ENCODE measurements at regions not wholly inside any gene's neighbourhood (a gene's known extent, or its start where the extent isn't known, plus 50 kb on each side); places are given as distances from the start of the nearest gene placed in this dataset.

GRCh38 chr15:96158938-96159337 is 171.6 kb upstream of the NR2F2 start:
- DNase-seq: peak; percentile 49 to 68
- TF ChIP-seq POLR2A (IDR thresholded peaks at IDR 0.05): no peak
- TF ChIP-seq, protein P1, sequence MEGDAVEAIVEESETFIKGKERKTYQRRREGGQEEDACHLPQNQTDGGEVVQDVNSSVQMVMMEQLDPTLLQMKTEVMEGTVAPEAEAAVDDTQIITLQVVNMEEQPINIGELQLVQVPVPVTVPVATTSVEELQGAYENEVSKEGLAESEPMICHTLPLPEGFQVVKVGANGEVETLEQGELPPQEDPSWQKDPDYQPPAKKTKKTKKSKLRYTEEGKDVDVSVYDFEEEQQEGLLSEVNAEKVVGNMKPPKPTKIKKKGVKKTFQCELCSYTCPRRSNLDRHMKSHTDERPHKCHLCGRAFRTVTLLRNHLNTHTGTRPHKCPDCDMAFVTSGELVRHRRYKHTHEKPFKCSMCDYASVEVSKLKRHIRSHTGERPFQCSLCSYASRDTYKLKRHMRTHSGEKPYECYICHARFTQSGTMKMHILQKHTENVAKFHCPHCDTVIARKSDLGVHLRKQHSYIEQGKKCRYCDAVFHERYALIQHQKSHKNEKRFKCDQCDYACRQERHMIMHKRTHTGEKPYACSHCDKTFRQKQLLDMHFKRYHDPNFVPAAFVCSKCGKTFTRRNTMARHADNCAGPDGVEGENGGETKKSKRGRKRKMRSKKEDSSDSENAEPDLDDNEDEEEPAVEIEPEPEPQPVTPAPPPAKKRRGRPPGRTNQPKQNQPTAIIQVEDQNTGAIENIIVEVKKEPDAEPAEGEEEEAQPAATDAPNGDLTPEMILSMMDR (IDR thresholded peaks at IDR 0.05): no peak
- intact Hi-C loops (cut with DNase I; ENCODE audit: low total_unique reads): no loop called here
- Histone ChIP-seq H3K36me3 (no peaks in the 10 kb centered on the region), H3K4me3 (no peak overlapping the region), H3K27ac (peak overlapping the region; percentile 73 to 76), H3K27me3 (no peaks in the 10 kb centered on the region), H3K9me3 (no peaks in the 10 kb centered on the region), H3K4me1 (peaks cover 4 to 6% of the 10 kb centered on the region in 2 donors)

- peak overlapping the region in 1 of 2 donors; percentile 1 for H3K4me3 ChIP-seq
- no peaks in the 10 kb centered on the region for H3K9me3 ChIP-seq
- DNase-seq: peak; percentile 76 to 78
- no peaks in the 10 kb centered on the region for H3K27me3 ChIP-seq
- H3K4me1 ChIP-seq: peaks cover 4 to 6% of the 10 kb centered on the region in 2 donors
- no peaks in the 10 kb centered on the region for H3K36me3 ChIP-seq
- intact Hi-C loops (cut with DNase I; ENCODE audit: low total_unique reads): no loop called here
- H3K27ac ChIP-seq: peak overlapping the region; percentile 73 to 76
- TF ChIP-seq, protein P1 (IDR thresholded peaks at IDR 0.05): no peak
- no peak for TF ChIP-seq POLR2A (IDR thresholded peaks at IDR 0.05)
These were observed 170.2 kb upstream of the NR2F2 start for GRCh38 chr15:96160269-96160668.

DNA sequence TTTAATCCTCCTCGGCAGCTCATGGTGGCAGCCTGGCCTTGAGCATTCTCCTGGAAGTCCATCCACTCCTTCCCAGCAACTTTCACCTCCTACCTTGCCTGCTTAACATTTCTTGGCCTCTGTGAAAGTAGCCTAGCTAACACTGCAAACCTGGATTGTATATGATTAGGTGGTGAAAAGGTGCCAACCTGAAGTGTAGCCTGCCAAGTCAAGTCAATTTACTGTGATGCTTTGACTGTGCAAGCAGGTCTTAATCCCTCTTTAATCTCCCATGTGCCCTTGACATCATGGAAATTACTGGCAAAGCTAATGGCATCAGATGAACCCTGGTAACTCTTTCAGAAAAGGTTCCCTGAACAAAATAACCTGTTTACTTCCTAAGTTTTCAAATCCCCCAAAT is 169.7 kb upstream of the NR2F2 start:
- no peaks in the 10 kb centered on the region for H3K27me3 ChIP-seq
- peak overlapping the region; percentile 73 to 76 for H3K27ac ChIP-seq
- no peaks in the 10 kb centered on the region for H3K36me3 ChIP-seq
- peak overlapping the region in 1 of 2 donors; percentile 1 for H3K4me3 ChIP-seq
- TF ChIP-seq POLR2A (IDR thresholded peaks at IDR 0.05): no peak
- TF ChIP-seq, protein P1 (IDR thresholded peaks at IDR 0.05): no peak
- DNase-seq: no peak
- H3K4me1 ChIP-seq: peaks cover 4 to 6% of the 10 kb centered on the region in 2 donors
- intact Hi-C loops (cut with DNase I; ENCODE audit: low total_unique reads): no loop called here
- no peaks in the 10 kb centered on the region for H3K9me3 ChIP-seq

DNA sequence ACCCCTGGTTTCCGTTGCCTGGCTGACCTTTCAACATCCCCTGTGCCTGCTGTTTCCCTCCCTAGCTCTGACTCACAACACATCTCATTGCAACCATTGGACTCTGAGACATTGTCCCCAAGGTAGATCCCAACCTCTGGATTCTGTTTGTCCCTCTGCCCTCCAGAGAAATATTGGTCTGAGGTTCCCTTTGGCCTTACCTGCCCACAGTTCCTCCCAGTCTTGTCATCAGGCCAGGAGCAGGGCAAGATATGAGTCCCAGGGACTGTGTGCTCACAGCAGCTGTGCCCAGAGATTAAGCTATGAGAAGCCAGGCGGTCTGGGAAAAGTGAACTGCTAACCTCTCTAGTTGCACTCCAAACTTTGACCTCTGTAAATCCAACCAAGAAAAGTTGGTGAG is 168.2 kb upstream of the NR2F2 start:
- no peaks in the 10 kb centered on the region for H3K27me3 ChIP-seq
- TF ChIP-seq, protein P1 (IDR thresholded peaks at IDR 0.05): no peak
- TF ChIP-seq POLR2A (IDR thresholded peaks at IDR 0.05): no peak
- H3K36me3 ChIP-seq: no peaks in the 10 kb centered on the region
- no peaks in the 10 kb centered on the region for H3K9me3 ChIP-seq
- no peak for DNase-seq
- H3K4me3 ChIP-seq: no peak overlapping the region
- H3K27ac ChIP-seq: peak overlapping the region; percentile 19 to 25
- intact Hi-C loops (cut with DNase I; ENCODE audit: low total_unique reads): no loop called here
- peaks cover 6 to 8% of the 10 kb centered on the region in 2 donors for H3K4me1 ChIP-seq

DNA sequence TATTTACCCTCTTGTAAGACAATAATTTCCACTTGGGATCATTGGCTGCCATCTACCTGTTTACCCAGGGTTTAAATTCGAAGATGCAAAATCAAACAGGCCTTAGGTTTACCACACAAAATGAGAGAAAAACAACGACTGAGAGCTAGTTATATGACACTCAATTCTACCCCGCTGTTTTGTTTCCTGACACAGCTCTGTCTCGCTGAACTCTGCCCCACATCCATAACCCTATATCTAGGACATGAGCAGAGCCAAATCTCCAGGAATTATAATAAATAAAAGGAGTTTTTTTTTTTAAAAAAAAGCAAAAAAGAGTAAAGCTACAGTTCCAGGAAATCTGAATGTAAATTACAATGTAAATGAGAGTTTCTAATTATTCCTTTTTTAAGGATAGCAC is 165.4 kb upstream of the NR2F2 start:
- Histone ChIP-seq H3K4me3 (no peak overlapping the region), H3K9me3 (no peaks in the 10 kb centered on the region), H3K36me3 (no peaks in the 10 kb centered on the region), H3K27ac (no peak overlapping the region), H3K4me1 (peaks cover 3 to 6% of the 10 kb centered on the region in 2 donors), H3K27me3 (no peaks in the 10 kb centered on the region)
- TF ChIP-seq, protein P1 (IDR thresholded peaks at IDR 0.05): no peak
- TF ChIP-seq POLR2A (IDR thresholded peaks at IDR 0.05): no peak
- no peak for DNase-seq
- intact Hi-C loops (cut with DNase I; ENCODE audit: low total_unique reads): no loop called here

Data from uterus (tissue), 3 donors.